Stimulated activated CD8-positive, alpha-beta memory T cell treated with anti-CD3 and anti-CD28 coated beads, Interleukin-2, amount 100 ng/mL, for 48 hours (primary cell): ENCODE measurements at regions not wholly inside any gene's neighbourhood (a gene's known extent, or its start where the extent isn't known, plus 50 kb on each side); places are given as distances from the start of the nearest gene placed in this dataset.

Experiments
- DNase-seq, 2 donors: peaks; one replicate each; pipeline ENCODE4 v3.0.0-alpha.2; 2020; ENCODE audit warnings: low read depth in 2 of 2

DNA sequence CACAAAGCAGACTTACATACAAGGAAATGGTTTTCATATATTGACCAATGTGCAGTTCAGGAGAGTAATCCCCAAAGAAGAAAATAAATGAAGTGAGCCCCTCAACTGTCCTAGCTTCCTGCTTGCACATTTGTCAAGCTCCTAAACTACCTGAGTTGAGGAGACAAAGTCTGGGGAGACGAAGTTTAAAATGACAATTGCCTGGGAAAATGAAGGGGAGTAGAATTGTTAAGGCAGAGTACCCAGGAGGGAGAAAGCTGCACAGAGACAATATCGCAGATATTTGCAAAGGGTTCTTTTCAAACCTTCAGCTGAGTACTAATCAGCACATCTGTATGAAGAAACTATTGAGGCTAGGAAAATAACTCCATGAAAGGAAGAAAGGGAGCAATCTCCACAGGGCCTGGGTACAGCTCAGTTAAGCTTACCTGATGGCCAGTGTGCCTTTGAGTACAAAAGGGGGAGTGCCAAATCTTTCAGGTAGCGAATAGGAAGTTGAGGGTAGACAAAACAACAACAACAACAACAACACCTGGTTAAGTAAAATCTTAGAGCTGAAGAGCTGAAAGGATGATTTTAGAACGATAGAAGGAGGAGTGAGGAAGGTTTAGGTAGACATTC is 1700.1 kb upstream of the PRR20A start:
- DNase-seq = no peak

DNA sequence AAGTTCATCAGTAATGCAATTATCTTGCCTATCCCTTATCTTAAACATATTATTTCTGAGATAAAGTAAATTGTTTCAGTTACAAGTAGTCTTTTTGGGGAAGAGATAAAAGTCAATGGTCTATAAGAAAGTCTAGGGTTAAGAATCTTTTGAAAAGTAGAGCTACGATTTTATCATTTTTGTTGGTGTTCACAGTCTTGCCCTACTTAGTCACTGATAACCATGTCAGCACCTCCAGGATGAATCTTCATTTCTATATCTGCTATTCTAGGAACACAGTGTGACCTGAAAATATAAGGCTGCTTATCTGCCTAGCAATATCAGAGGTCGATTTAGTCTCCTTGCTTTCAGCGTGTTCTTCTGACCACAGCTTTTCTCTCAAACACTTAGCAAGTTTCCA is 1676.5 kb upstream of the PRR20A start:
- no peak for DNase-seq

DNA sequence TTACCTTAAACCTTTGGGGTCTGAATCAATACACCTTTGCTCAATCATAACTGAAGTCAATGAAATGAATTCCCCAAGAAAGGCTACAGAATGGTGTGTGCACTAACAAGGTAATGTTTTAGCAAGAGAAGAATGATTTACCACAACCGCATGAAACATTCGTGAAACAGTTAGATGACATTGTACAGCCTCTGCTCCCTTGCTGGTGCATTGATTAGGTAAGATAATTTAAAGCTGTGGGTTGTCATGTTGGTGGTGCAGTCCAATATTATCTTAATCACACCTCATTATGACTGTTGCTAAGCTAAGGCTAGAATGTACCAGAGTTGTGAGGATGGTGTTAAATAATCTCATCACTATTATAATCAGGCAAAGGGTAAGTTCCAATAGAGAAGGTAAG is 1673.2 kb upstream of the PRR20A start:
- DNase-seq = no peak

DNA sequence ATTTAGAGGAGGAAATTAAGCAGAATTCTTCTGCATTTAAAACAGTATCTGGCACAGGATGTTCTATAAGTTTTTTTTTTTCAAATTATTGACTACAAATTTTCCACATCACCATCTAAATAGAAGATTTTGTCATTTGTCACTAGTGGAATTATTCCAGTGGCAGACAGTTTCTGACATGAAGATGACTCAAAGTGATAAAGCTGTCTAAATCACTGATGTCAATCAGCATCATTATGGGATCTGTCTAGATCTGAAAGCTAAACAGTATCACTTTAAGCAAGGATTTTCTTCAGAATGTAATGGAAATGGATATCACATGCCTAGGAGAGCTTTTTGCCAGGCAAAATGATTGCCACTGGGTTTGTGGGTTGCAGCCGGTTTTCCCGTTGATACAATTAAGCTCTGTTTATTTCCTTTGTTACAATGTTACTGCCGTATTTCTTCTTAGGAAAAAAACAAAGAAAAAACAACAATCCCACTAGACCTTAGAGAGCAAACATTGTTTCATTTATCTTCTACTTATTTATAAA is 1657.0 kb upstream of the PRR20A start:
- DNase-seq = no peak

DNA sequence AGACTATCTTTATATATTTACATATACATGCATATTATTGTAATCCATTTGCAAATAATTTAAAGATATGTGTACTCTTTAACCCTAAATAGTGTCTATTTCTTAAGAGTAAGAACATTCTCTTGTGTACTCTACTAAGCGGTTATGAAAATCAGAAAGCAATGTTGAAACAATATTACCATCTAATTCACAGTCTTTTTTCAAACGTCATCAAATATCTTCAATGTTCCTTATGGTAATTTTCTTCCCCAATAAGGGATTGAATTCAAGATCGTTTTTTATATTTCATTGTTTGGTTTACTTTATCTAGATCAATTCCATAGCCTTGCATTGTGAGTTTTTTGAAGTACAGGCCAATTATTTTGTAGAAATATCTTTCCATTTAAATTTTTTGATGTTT is 1647.4 kb upstream of the PRR20A start:
- DNase-seq = no peak

DNA sequence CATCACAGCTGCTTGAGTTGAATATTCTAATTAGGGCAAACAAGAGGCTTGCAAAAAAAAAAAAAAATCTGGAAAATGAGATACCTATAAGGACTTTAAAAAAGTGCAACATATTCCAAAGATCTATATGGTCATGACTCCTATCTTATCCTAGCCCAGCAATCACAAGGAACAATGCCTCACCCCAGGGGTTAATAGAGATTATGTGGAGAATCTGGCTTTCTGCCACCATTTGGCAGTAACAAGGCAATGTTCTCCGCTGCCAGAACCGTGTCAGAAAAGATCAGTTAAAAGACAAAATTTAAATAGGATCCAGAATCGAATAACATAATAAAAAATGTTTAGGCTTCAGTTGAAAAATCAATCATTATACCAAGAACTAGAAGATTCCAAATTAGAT is 1643.2 kb upstream of the PRR20A start:
- no peak for DNase-seq

DNA sequence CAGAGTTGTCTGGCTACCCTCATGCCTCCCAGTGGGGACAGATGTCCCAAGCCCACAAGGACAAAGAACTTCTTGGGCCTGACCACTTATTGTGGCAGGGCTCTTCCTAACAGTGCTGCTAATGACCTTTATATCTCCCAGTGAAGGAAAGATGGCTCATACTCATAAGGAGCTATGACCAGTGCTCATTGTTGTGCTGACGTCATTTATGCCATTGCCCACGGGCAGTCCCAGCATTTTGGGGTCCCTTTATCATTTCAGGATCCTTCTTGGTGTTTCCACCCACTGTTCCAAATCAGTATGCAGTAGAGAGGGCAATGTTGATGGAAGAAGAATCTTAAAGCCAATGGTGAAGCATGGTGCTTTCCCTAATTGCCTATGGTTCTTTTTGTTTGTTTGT is 1640.0 kb upstream of the PRR20A start:
- DNase-seq = no peak

DNA sequence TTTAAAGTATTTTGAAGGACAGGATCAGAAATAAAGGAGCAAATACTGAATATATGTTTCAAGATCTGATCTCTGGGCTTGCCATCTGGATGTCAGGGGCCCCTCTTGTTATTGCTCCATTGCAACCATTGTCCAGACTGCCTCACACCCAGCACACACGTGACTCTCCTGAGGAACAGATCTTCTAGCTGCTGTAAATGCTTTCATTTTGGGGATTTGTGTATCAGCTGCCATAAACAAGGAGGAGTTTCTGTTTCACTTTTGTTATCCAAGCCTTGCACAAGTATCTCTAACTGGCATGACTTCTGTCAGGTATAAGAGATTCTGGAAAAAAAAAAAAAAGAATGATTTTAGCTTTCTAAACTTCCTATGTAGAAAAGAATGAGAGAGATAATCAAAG is 1624.1 kb upstream of the PRR20A start:
- no peak for DNase-seq

DNA sequence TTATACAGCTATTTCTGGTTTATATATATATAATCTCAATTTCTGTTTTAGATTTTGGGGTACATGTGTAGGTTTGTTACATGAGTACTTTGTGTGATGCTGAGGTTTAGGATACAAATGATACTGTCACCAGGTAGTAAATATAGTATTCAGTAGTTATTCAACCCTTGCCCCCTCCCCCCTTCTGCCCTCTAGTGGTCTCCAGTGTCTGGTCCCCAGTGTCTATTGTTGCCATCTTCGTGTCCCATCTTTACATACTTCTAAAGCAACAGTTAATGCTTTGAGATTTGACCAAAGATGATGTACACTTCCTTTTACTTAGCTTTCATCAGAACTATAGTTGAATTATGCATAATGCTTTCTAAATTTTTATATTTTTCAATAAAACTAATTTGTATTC is 1623.4 kb upstream of the PRR20A start:
- no peak for DNase-seq

DNA sequence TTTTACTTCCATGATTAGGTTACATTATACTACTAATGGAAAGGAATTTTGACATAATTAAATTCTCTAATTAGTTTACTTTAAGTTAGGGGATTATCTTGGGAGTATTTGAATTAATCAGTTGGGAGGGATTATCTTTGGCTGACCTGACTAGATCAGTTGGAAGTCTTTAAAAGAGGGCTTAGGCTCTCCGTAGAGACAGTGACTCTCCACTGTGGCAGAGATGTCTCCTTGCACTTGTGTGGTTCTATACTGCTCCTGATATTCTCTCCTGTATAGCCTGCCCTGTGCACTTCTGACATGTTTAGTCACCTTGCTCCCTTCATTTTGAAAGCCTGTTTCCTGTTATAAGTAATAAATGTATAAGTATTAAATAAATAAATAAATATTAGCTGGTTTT is 1612.3 kb upstream of the PRR20A start:
- DNase-seq = no peak

DNA sequence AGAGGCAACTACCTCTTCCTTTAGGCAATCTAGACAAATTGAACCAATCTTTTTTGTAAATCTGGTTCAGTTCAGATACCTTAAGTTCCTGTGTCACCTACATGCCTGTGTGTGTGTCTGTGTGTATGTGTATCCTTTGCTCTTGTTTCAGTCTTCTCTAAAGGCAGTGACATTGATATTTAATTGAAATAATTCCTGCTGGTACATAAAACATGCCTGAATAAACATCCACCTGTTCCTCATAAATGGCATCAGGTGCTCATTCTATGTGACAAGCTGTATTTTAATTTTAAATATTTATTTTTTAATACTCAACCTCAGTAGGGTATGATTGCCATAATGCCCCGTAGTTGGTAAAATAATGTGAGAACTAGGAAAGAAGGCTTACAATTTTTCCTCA is 1606.4 kb upstream of the PRR20A start:
- DNase-seq = no peak

DNA sequence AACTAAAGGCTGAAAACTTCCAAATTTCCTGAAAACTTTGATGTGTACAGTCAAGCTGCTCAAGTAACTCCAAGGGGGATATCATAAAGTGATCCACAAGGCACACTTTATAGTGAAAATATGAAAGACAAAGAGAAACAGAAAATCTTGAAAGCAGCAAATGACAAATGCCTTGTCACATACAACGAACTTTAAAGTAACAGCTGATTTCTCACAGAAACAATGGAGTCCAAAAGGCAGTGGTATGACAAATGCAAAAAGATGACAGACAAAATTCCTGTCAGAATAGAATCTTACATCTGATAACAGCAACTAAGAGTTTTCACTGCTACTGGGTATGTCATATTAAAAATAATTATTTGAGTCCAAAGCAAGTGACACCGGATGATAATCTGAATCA is 1602.3 kb upstream of the PRR20A start:
- no peak for DNase-seq

DNA sequence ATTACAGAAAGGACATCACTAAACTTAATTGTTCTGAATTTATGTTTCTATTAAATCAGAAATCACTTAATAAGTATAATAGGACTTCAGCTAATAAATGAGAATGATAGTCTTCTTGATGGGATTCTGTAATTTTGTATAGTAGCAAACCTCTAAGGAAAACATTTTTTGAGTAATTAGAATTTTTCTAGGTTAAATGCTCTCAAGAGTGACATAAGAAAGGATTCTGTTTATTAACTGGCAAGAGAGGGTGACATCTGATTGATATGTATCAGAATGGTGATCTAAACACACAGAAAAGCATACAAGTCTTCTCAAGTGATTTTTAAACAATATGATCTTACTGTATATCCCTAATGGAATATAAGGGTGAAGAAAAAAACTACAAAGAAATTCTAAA is 1597.7 kb upstream of the PRR20A start:
- DNase-seq = no peak

DNA sequence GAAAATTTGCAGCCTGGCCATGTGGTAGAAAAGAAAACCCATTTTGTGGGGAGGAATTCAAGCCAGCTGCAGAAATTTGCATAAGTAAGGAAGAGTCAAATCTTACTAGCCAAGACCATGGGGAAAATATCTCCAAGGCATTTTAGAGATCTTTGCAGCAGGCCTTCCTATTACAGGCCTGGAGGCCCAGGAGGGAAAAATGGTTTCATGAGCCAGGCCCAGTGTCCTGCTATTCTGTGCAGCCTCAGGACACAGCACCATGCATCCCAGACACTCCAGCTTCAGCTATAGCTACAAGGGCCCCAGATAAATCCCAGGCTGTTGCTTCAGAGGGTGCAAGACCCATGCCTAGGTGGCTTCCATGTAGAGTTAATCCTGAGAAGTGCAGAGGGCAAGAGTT is 1590.1 kb upstream of the PRR20A start:
- no peak for DNase-seq

DNA sequence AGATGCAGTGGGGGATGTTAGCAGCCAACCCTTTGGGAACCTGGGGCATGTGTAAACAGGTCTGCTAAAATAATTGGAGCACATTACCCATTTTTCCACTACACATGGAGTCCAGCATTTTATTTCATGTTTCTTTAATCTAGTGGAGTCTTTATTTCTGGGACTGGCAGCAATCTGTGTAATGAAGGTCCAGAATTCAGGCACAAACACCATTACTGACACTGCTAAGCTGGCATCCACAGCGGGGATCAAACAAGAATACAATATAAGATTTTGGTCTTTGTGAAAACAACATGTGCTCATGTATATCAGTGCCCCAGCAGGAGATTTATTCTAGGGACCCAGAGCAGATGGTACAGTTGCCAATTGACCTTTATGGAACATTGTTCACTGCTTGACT is 1587.0 kb upstream of the PRR20A start:
- no peak for DNase-seq

DNA sequence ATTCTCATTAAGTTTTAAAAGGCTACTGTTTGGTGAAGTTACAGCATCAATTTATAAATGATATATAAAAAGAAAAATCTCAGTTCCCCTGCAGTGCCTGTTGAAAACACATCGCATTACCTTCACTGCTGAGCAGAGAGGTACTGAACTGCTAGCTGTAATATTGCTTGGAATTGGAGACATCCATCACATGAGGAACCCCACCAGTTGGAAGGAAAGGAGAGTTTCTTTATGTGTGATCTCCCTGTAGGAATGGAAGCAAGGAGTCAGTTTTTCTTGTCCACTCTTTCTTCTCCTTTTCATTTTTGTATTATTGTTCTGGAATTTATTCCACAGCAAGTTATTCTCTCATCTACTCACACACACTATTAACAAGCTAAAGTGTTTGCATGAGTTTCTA is 1586.0 kb upstream of the PRR20A start:
- no peak for DNase-seq

DNA sequence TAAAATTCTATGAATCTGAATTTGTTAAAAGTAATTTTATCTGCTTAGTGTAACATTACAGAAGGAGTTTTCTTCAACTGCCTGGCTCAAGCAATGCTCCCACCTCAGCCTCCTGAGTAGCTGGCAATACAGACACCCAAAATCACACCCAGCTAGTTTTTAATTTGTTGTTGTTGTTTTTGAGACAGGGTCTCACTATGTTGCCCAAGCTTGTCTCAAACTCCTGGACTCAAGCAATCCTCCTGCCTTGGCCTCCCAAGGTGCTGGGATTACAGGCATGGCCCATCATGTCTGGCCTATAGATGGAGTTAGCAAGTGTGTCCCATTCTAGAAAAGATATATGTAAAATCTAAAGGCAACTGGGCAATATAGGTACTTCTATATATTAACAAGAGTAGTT is 1580.4 kb upstream of the PRR20A start:
- no peak for DNase-seq

DNA sequence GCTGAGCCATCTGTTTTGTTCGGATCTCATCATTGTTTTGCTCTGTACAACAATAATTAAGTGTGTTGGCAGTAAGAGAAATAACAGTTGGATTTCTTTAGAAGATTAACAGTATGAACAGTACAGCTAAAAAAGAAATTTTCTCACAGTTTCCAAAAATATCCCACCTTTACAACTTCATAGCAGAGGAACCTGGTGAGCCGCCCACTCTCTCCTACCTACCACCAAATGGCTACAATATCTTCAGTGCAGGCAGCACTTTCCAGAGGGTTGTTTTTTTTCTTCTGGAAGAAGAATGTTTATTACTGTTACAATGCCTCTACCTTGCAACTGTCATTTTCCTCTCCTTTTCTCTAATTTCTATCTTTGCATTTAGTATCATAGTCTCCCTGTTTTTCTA is 1577.5 kb upstream of the PRR20A start:
- no peak for DNase-seq

DNA sequence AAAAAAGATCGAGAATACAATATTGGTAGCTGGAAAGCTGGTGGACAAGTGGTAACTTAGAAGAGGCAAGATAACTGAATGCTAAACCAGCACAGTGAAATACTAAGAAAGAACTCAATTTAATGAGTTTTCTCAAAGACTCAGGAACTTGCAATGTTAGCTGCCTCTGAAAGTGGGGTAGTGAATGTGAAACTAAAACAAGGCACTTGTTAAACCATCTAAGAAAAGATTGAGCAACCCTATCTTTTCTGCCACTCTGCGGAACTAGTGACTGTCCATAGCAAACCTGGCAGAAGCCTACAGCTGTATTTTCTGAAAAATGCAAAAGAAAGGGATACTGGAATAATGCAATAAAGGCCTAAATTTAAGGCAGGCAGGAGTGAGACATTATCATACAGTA is 1574.4 kb upstream of the PRR20A start:
- DNase-seq = no peak

DNA sequence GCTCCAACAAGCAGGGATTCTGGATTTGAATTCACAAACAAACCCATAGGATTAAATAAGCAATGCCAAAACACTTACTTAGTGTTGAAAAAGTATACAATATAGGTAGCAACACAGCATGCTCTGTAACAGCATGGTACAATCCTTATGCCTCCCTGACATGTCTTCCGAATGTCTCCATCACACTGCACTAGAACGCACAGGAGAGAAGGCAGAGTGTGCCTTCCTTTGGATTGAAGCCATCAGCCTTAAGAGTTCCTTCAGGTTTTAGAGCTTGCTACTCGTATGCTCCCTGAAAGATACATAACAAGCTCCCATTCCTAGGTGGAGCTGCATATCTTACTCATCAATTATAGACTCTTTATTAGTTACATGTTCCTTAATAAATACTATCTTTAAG is 1573.9 kb upstream of the PRR20A start:
- DNase-seq = no peak

DNA sequence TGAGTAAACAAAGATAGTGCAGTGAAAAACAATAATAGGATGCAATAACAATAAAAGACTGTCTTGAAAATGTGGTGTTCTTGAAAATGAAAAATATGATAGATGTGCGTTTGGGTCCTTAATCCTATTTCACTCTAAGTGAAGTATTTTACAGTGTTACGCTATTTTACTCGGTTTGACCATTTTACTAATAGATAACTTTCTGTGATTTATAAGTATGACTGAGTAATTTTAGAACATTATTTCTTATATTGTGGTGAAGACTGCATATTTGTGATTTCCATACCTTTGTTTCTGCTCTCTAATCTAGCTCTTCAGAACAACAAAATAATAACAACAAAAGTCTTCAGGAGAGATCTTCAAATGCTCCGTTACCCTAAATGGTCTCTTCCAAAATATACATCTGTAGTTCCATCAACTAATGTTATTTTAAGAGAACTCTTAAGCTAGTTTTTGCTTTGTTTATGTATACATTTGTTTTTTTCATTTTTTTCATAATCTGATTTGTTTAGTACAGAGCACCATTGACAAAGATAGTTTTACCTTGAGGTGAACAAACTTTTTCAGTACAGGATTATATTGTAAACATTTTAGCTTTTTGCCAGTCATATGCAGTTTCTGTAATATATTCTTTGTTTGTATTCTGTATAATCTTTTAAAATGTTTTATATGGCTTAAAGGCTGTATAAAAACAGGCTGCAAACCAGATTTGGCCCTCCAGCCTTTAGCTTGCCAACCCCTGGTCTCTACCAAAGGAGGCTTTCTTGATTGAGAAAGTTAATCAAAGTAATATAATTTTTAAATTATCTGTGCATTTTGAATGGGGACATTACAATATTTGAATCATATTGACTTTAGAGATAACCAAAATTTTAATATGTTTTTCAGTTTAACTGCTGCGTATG is 1572.7 kb upstream of the PRR20A start:
- no peak for DNase-seq

DNA sequence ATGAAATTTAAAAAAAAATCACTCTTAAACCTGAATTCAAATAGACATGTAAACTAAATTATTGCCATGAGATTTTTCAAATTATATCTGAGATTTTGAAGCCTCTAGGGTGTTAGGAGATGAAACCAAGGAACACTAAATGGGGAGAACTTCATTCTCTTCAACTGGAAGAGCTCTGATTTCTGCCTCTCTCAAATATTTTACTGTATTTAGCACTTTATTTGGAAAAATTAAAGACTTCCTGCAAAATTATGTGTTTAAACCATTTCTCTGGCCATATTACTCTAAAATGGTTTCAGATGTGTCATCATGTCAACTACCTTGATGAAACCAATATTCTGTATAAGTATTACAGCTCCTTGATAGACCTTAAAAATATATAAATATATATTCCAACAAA is 1571.6 kb upstream of the PRR20A start:
- DNase-seq = no peak

DNA sequence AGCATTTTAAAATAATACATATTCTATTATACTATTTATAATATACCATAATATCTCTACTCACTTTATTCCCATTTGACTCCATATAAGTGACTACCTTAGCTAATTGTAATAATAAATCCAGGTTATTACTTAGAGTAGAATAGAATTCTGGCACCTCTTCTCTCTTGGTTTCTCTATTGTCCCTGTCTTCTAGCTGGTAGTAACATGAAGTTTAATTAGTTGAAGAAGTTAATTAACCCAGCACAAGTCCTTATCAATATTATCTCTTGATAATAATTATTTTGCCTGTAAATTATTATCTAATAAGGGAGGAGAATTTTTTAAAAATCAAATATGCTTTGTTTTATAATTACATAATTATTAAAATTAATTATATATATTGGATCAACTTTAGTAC is 1571.2 kb upstream of the PRR20A start:
- no peak for DNase-seq
